ENCODE measurements at regions not wholly inside any gene's neighbourhood (a gene's known extent, or its start where the extent isn't known, plus 50 kb on each side); places are given as distances from the start of the nearest gene placed in this dataset.

DNA sequence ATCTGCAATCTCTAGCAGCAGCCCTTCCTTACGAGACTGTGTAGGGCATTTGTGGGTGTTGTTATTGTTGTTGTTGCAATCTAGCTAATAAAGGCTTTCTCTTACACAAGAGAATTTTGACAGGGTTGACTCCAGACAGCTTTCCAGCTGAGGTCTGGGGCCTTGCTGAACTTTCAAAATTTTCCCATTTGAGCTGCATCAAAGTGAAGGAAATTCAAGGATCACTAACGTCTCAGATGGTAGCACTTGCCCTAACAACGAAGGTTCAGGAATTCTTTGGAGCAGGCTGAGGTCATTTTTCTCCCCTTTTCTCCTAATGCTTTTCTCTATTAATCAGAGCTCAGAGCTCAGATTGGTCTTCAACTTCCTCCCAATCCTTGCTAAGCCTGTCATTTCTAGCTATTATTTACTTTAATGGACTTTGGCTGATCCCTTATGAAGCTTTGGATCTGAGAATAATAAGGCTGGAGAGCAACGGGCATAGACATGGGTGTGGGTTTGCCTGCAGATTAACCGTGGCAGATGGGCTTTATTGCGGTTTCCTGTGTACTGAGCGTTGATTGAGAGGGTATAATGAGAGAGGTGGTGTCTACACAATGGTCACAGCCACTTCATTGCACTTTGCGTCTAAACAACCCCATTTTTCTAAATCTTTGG, 614.0 kb upstream of the AGTR1 start:
- DNase-seq (ENCODE audit: low spot score), result no peak

DNA sequence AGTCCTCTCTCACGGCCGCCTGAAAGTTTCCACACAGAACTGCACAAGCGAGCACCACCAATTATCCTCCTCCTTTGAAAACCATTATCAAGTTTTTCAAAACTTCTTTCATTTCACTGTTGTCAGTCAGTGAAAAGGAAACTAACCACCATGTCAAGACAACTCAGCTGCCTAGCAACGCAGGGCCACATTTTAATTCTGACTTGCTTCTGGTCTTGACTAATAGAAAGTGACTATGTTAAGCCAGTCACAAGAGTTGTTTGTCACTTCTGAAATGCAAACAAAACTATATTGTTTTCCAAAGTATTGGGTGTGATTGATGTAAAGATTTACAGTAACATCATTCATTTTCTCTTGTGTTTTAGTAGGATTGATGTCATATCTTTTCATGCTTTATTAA, 612.8 kb upstream of the AGTR1 start:
- DNase-seq (ENCODE audit: low spot score), result no peak

DNA sequence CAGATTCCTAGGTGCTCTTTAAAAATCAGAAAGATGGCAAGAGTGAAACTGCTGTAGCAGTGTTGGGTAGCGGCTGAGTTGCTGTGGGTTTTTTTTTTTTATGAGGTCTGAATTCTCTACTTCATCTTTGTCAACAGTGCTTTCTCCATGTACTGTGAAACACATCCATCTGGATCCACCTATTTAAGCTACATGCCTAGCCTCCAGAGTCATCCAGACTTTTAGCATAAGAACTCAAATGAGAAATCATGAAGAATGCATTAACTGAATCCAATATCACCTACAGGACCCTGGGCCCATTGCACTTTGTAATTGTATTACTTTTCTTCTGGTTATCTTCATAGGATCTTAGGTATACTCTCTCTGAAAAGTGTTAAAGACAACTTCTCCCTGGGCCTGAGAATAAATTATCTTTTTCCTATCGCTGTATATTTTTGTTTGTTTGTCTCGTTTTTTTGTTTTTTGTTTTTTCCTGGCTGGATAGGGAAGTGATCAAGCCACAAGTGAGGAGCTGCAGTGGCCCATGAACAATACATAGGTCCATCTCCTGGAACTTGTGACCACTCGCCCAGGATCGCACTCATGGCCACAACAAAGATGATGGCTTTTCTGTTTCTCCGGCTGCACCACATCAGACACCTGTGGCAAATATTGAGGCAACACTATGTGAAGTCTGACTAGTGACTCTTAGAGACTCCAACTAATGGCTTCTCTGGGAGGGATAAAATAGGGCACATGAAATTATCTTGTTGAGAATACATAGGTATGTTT, 609.9 kb upstream of the AGTR1 start:
- DNase-seq (ENCODE audit: low spot score), result peak; percentile 94

DNA sequence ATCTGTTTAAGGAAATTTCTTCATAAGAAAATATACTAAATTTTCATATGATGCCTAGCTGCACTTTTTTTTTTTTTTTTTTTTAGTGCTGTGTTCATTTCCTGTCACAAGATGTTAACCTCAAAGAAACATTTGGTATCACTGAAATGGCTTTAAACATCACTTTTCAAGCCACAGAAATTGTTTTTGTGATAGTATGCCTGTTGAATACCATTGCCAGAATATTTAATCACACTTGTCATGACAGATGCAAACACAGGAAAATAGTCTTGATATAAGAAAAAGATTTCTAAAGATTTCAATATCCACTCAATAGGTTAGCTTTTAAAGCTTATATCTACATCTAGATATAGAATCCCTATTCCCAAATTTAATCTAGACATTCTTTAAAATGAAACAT, 608.5 kb upstream of the AGTR1 start:
- DNase-seq (ENCODE audit: low spot score), result no peak

DNA sequence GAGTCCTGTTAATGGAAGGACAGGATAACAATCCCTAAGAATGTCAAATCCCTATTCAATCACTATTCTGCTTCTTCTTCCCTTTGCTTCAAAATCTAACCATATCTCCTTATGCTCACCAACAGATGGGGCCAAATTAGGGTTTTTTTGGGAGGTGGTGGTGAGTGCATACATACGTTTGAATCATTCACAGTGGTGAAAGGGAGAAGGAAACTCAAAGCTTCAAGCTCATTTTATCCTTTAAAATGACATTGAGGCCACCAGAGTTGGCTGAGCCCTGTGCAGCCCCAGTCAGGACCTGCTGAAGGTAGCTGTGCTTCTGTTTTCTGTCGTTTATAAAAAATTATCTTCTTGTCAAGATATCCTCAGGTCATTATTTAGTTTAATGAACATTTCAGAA, 607.5 kb upstream of the AGTR1 start:
- DNase-seq (ENCODE audit: low spot score), result no peak

DNA sequence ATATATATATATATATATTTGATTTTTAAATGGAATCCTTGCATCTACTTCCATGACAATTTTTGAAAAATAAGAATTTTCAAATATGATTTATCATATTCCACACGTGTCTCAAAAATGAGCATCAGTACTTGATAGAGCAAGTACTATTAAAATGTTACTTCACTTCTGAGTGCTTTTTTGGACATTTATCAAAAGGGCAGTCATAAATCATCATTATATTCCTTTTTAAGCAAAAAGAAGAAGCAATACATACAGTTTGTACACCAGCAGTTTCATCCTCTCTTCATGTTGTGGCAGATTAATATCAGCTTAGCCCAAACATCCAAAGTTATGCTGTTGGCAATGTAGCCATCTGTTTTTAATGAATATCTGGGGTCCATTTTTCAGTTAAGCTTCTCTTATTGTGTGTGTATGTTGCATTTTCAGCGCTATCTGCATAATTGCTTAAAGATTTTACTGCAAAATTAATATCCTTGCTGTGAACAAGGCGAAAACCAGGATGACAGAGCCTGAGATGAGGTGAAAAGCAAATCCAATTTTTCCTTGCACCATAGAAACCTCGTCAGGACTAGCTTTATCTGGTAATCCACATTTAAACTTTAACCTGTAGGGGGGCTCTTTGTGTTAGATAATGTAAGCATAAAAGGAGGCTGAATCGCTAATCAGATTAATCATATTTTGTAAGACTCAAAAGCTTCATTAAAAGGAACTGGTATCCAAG, 604.9 kb upstream of the AGTR1 start:
- DNase-seq (ENCODE audit: low spot score), result no peak

DNA sequence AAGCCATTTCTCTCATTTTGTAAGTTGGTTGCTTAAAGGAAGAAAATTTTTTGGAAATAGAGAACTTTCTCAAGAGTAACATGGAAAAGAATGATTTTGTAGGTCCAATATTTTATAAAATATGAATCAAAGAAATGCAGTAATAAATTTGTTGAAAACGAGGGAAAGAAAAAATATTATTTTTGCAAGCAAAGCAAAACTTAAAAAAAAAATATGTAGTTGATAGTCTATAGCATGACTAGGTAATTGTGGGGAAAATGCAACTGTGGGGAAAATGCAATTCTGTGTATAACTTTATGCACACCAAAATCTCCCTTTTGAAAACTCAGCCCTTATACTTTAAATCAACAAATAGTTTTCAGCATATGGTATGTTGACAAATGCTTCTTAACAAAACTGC, 604.0 kb upstream of the AGTR1 start:
- no peak for DNase-seq (ENCODE audit: low spot score)

DNA sequence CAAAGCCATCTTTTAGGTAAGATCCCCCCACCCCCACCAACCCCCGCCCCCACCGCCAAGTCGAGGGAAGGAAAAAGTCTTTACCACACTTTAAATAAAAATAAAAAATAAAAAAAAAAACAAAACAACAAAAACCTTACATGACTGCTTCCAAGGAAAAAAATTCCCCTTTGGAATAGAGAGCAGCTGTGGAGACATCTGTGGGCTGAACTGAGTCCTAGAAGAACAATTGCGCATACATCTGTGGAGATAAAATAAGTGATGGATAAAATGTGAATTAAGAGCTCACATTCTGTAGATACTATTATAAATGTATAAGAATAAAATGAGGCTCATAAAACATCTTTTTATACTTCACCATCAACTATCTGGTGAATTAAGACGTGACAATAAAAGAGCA, 601.7 kb upstream of the AGTR1 start:
- DNase-seq (ENCODE audit: low spot score), result no peak

DNA sequence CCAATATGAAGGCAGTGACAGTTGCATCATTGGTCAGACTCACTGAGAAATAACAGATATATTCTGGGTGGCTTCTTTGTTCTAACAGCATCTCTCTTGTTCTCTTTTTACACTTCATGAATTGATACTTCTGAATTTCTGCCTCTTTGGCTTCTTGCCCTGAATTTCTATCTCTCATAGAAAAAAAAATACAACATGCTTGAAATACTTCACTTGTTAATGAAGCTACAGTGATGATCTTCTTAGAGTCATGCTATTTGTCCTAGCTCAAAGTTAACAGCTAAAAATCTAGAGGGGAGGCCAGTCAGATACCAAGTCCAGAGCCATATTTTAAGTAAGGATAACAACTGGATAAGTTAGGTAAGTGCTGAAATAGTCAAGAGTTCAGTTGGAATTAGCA, 597.2 kb upstream of the AGTR1 start:
- no peak for DNase-seq (ENCODE audit: low spot score)

DNA sequence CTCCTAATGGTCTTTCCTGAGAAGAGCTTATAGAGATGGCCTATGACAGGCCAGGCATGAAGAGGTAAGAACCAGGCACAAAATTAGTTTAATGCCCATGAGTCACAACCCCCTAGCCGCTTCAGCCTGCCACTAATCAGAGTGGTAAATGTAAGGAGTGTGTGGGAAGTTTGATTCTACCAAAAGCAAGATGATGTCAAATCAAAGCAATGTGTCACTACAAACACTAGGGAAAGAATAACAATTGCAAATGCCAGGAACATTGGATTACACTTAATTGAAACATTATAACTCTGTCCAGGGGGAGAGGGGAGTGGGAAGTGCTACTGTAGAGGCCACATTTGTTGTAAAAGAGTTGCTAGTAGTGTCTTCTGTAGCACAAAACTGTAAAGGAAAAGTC, 596.6 kb upstream of the AGTR1 start:
- DNase-seq (ENCODE audit: low spot score), result no peak

DNA sequence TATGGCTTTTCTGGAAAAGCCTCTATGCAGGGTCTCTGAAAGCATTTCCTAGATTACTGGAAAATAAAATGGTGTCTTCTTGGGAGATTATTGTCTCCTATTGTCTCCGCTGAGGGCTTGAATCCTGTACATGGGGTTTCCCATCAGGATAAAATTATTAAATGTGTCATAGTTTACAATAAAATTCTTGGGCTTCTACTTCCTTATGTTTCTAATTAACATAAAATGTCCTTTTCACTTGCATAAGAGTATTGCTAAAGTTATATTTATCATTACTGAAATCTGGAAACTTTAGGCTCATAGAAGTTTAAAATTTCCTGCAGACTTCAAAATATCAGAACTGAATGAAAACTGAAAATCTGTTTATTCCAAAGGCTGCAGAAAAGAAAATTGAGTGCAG, 595.5 kb upstream of the AGTR1 start:
- DNase-seq (ENCODE audit: low spot score), result no peak

DNA sequence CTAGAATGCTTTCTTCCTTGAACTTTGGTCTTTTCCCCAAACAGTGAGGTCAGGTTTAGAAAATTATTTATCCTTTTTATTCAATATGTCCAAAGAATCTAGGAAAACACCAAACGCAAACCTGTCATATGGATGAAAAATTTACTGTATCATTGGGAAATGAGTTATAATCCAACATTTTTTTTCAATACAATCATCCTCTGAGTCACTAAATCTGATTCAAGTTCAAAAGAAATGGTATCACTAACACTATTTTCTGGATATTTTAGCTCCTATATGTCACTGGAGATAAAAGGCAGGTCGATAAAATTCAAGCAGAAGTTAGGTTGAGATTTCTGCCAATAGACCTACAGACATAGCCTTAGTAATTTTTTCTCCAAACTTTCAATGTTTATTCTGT, 591.6 kb upstream of the AGTR1 start:
- DNase-seq (ENCODE audit: low spot score), result no peak

DNA sequence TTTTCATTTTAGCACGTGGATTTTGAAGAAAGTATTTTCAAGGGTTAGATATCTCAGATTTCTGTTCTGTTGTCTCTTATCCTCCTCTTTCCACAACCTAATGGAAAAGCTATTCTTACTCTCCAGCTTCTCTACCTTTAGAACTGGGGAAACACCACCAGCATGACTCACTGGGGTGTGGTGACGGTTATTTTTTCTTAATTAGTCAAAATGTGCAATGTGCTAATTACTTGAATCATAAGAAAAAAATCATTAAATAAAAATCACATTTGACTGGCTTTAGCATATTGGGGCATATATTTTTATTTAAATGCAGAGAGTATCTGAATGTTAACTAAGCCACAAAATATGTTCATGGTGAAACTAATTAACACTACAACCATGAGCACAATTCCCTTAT, 570.7 kb upstream of the AGTR1 start:
- DNase-seq (ENCODE audit: low spot score), result no peak

DNA sequence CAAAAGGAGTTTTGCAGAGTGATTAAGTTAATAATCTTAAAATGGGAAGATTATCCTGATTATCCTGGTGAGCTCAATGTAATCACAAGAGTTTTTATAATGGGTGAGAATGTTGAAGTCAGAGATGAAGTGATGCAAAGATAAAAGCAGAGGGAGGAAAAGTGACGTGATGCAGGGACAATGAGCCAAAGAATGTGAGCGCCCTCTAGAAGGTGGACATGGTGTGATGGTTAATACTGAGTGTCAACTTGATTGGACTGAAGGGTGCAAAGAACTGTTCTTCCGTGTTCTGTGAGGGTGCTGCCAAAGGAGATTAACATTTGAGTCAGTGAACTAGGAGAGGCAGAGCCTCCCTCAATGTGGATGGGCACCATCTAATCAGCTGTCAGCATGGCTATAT, 569.6 kb upstream of the AGTR1 start:
- DNase-seq (ENCODE audit: low spot score), result no peak

DNA sequence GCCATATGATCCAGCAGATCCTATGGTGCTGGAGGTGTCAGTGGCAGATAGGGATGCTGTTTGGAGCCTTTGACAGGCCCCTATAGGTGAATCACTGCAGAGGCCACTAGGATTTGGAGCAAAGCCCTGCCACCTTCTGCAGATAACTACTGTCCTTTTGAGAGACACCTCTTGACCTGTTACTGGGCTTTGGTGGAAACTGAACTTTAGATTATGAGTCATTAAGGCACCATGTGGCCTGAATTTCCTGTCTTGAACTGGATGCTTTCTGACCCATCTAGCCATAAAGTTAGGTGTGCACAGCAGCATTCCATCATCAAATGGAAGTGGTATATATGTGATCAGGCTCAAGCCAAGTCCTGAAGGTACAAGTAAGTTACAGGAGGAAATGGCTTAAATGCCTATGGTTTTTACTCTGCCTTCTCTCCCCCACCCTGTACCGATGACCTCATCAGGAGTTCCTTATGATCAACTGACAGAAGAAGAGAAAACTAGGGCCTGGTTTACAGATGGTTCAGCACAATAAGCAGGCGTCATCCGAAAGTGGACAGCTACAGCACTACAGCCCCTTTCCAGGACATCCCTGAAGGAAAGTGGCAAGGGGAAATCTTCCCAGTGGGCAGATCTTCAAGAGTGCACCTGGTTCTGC, 565.6 kb upstream of the AGTR1 start:
- DNase-seq (ENCODE audit: low spot score), result peak; percentile 3

DNA sequence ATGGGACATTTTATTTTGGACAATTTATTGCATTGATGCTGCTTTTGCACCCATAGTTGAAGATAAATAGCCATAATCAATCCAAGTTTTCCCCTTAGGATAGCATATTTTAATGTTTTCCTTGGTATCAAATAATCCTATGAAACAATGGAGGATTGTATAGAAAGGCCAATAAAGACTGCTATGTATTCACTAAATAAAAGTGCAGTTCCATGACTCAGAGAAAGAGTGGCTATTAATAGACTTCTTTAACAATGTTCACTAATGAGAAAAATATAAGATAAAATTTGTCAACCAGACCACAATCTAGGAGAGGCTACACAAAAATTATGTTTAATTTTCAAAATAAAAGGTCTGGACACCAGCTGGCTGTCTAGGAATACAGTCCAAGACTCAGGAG, 560.9 kb upstream of the AGTR1 start:
- no peak for DNase-seq (ENCODE audit: low spot score)

DNA sequence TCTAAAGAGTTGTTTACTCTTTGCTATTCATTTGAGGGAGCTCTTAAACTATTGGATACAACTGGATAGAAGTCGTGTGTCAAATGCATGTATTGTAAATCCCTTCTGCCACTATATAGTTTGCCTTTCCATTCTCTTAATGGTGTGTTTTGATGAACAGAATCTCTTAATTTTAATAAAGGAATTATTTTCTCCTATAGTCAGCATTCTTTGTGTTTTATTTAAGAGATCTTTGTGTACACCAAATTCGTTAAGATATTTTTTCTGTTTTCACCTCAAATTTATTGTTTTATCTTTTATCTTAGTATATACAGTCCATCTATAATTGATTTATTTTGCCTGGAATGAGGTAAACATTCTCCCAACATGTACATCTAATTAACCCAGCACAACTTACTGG, 551.5 kb upstream of the AGTR1 start:
- DNase-seq (ENCODE audit: low spot score), result no peak

DNA sequence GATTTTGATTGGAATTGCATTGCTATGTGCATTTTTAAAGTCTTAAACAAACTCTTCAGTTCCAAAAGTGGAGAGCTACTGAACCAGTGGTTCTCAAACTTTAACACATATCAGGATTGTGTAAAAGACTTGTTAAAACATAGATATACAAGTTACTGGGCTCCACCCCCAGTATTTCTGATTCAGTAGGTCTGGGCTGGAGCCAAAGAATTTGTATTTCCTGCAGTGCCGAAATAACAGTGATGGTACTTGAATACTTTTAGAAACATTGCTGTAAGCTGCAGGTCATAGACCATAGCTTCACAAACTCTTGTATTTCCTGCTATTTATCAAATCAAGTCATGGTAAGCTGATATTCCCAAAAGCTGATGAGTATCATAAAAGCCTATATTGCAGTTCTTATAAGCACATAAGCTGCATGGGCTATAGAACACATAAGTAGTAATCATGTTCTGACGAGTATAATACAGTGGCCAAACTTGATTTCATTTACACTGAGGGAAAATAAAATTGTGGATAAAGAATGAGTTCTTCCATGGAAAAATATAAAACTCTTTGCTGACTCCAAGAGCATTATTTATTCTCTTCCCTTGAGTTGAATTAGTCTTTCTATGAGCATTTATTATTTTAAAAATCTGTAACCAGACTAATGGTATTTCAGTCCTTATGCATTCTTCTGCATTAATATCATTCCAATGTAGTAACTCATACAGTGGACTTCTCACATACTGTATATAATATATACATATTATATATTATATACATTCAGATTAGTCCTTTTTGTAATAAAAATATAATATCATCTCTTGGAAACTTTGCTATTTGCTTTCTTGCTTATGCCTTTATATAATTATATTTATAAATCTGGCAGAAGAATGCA, 550.5 kb upstream of the AGTR1 start:
- DNase-seq (ENCODE audit: low spot score), result no peak

DNA sequence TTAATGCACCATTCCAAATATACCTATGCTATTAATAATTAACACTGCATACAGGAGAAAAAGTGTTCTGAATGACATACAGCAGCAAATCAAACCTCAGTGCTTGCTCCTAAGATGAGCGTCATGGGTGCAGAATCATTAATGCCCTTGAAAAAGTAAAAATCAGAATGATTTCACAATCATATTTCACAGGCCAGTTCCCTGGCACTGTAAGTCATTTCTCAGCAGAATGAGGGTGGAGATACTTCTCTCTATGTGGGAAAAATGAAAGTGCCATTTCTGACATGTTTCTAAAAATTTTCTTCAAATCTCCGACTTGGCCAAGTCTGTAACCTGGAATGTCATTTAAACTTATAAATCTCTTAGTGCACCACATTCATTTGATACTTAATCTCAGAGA, 549.8 kb upstream of the AGTR1 start:
- no peak for DNase-seq (ENCODE audit: low spot score)

DNA sequence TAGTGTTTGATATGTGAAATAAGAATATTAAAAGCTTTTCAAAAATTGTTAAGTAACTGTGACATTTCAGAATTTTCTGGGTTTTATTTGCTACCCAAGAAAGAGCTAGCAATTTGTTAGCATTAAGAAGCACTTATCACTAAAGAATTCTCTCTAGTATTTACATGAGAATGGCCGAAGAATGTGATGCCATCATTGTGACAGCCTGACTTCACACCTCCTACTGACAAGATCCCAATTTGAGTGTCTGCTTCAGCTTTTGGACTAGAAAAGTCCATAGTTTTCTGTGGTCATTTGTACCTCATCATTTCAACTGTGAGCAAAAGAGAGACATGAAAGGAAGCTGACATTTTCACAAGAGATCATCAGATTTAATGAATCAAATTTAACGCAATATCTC, 548.1 kb upstream of the AGTR1 start:
- no peak for DNase-seq (ENCODE audit: low spot score)

DNA sequence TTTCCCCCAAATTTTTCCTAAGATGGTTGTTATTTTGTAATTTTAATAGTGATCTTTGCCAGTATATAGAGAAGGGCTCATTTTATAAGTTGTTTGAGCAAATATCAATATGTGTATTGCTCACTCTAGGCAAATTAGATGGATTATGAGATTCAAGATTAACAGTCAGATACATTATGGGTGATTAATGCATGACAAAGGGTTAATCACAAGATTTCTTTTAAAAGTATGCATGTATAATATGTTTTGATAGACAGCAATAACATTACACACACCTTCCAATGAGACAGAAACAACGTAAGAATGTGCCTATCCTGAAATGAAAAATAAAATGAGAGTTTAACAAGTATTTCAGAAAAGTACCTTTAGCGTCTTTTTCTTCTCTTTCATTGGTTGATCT, 547.6 kb upstream of the AGTR1 start:
- DNase-seq (ENCODE audit: low spot score), result no peak

DNA sequence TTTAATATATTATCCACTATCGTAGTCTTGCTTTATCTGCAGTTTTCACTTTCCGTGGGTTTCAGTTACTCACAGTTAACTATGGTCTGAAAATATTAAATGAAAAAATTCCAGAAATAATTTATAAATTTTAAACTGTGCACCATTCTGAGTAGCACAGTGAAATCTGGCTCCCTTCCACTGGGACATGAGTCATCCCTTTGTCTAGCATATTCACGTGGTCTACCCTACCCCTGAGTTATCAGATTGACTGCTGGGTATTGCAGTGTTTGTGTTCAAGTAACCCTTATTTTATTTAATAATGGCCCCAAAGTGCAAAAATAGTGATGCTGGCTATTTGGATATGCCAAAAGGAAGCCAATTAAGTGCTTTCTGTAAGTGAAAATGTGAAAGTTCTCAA, 539.5 kb upstream of the AGTR1 start:
- DNase-seq (ENCODE audit: low spot score), result no peak

Data from SW480 (cell line).